C4-2B (cell line): ENCODE measurements at regions not wholly inside any gene's neighbourhood (a gene's known extent, or its start where the extent isn't known, plus 50 kb on each side); places are given as distances from the start of the nearest gene placed in this dataset.

Source experiments
- CTCF ChIP-seq: fragments of 450-650 bp; conservative IDR thresholded peaks from 2 replicates; pipeline ENCODE4 v1.5.1; 2017; ENCODE audit warnings: mild to moderate bottlenecking
- ZFX ChIP-seq: fragments of 450-650 bp; IDR thresholded peaks from 2 replicates; pipeline ENCODE4 v1.6.1; 2017

DNA sequence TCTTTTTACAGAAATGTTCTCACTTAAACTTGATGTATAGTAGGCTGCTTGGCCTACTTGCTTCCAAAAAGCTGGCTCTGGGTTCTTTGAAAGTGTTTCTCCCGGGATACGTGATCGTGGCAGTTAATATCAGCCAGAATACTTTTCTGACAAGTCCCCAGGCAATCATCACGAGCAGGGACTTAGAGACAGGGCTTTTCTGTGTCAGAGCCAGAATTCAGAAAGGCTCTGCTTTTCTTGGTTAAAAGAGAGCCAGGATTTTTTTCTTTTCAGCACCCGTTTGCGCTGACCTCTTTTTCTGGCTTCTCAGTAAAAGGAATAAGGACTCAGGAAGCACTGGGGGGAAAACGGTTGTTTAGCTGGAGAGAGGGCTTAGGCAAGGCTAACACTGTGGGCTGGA lies 57.8 kb upstream of the ARHGAP5 start:
- no peak for TF ChIP-seq CTCF
- TF ChIP-seq ZFX, result no peak
